ENCODE measurements at regions not wholly inside any gene's neighbourhood (a gene's known extent, or its start where the extent isn't known, plus 50 kb on each side); places are given as distances from the start of the nearest gene placed in this dataset.
"Not testable (repeated sequence)": the region's sequence is repeated elsewhere in the genome, so short reads cannot be mapped to it uniquely, and the experiment has no call there.

GRCh38 chr12:131290255-131290959 is 336.7 kb downstream of the ADGRD1 start:
- Mint-ChIP-seq H3K36me3 (ENCODE audit: low read depth, unreplicated experiment) (no peaks in the 10 kb centered on the region), H3K27me3 (ENCODE audit: unreplicated experiment) (peaks cover 18% of the 10 kb centered on the region), H3K4me3 (ENCODE audit: unreplicated experiment) (no peak overlapping the region), H3K4me1 (ENCODE audit: unreplicated experiment) (peaks cover 19% of the 10 kb centered on the region), H3K27ac (ENCODE audit: unreplicated experiment) (peak overlapping the region; percentile 37), H3K9me3 (ENCODE audit: unreplicated experiment) (no peaks in the 10 kb centered on the region)
- no peak for TF ChIP-seq CTCF (IDR thresholded peaks at IDR 0.05; ENCODE audit: unreplicated experiment)
- no peak for DNase-seq (ENCODE audit: low spot score)

DNA sequence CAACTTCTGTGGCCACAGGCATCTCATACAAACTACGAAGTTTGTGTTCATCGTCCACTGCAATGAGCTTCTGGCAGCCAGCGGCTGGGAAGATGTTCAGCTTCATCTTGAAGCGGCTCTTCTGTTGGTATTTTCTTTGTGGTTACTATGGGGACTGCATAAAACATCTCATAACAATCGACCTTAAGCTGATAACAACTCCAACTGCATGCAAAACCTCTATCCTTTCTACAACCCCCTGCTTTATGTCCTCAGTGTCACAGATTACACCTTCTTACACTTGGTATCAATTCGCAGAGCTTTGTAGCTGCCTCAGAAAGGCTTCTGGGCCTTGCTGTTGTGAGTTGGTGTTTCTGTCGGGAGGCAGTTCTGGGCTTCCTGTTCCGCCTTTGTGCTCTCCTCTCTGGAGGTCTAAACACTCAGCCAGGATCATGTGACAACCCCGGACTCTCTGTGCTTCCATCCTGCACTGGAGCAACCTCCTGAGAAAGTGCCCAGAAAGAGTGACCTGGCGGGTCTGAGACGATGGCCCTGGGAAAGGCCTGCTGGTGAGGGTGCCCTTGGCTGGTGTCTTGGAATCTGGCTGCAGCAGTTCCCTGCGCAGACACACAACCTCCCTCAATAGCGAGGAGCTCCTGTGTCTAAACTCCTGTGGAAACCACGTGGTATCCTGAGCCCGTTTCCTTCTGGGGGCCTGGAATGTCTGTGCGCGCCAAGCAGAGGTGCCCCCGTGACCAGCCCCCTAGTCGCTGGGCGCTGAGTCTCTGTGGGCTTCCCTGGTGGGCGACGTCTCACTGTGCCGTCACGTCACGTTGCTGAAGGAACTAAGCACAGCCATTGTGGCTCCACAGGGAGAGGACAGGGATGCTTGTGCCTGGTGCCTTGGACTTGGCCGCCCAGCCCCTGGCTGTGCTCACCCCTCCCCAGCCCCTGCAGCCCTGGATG is 339.6 kb downstream of the ADGRD1 start:
- not testable (repeated sequence) for H3K36me3 Mint-ChIP-seq (ENCODE audit: low read depth, unreplicated experiment); H3K4me3 Mint-ChIP-seq (ENCODE audit: unreplicated experiment); H3K27me3 Mint-ChIP-seq (ENCODE audit: unreplicated experiment); DNase-seq (ENCODE audit: low spot score); H3K9me3 Mint-ChIP-seq (ENCODE audit: unreplicated experiment)
- Mint-ChIP-seq H3K27ac (ENCODE audit: unreplicated experiment) (peak overlapping the region; percentile 82), H3K4me1 (ENCODE audit: unreplicated experiment) (peaks cover 19% of the 10 kb centered on the region)

- Mint-ChIP-seq H3K4me1 (ENCODE audit: unreplicated experiment) (peaks cover 19% of the 10 kb centered on the region), H3K4me3 (ENCODE audit: unreplicated experiment) (peak overlapping the region; percentile 4), H3K27ac (ENCODE audit: unreplicated experiment) (peak overlapping the region; percentile 61)
- not testable (repeated sequence) for DNase-seq (ENCODE audit: low spot score); H3K9me3 Mint-ChIP-seq (ENCODE audit: unreplicated experiment); H3K36me3 Mint-ChIP-seq (ENCODE audit: low read depth, unreplicated experiment); H3K27me3 Mint-ChIP-seq (ENCODE audit: unreplicated experiment)
Measured at GRCh38 chr12:131294716-131295115, 341.0 kb downstream of the ADGRD1 start.

GRCh38 chr12:131295117-131295516 is 341.4 kb downstream of the ADGRD1 start:
- not testable (repeated sequence) for H3K4me3 Mint-ChIP-seq (ENCODE audit: unreplicated experiment); H3K9me3 Mint-ChIP-seq (ENCODE audit: unreplicated experiment); H3K27me3 Mint-ChIP-seq (ENCODE audit: unreplicated experiment); DNase-seq (ENCODE audit: low spot score); H3K36me3 Mint-ChIP-seq (ENCODE audit: low read depth, unreplicated experiment); H3K27ac Mint-ChIP-seq (ENCODE audit: unreplicated experiment)
- H3K4me1 Mint-ChIP-seq (ENCODE audit: unreplicated experiment), result peaks cover 19% of the 10 kb centered on the region

GRCh38 chr12:131295559-131295958 is 341.9 kb downstream of the ADGRD1 start:
- not testable (repeated sequence) for H3K36me3 Mint-ChIP-seq (ENCODE audit: low read depth, unreplicated experiment); H3K4me3 Mint-ChIP-seq (ENCODE audit: unreplicated experiment); H3K9me3 Mint-ChIP-seq (ENCODE audit: unreplicated experiment); H3K27me3 Mint-ChIP-seq (ENCODE audit: unreplicated experiment); DNase-seq (ENCODE audit: low spot score); H3K27ac Mint-ChIP-seq (ENCODE audit: unreplicated experiment)
- H3K4me1 Mint-ChIP-seq (ENCODE audit: unreplicated experiment), result peaks cover 19% of the 10 kb centered on the region

- not testable (repeated sequence) for H3K4me3 Mint-ChIP-seq (ENCODE audit: unreplicated experiment); H3K27me3 Mint-ChIP-seq (ENCODE audit: unreplicated experiment); DNase-seq (ENCODE audit: low spot score); H3K36me3 Mint-ChIP-seq (ENCODE audit: low read depth, unreplicated experiment); H3K27ac Mint-ChIP-seq (ENCODE audit: unreplicated experiment); H3K9me3 Mint-ChIP-seq (ENCODE audit: unreplicated experiment)
- peaks cover 19% of the 10 kb centered on the region for H3K4me1 Mint-ChIP-seq (ENCODE audit: unreplicated experiment)
Measured at GRCh38 chr12:131296136-131296535, 342.4 kb downstream of the ADGRD1 start.

DNA sequence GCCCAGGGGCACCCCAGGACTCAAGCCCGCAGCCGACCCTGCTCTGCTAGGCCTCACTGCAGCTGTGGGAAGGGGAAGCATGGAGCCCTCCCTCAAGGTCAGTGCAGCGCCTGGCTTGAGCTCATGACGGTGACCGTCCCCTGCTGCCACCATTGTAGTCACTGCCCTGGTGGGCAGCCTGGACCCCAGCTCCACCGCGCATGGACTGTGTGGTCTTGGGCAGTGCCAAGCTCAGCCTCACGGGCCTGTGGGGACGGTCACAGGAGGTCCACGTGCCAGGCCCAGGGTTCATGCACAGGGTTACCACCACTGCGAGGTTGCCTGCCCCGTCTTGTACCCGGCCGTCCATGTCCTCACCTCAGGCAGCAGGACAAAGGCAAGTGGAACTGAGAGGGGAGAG is 342.9 kb downstream of the ADGRD1 start:
- H3K36me3 Mint-ChIP-seq (ENCODE audit: low read depth, unreplicated experiment); H3K9me3 Mint-ChIP-seq (ENCODE audit: unreplicated experiment); DNase-seq (ENCODE audit: low spot score); H3K4me3 Mint-ChIP-seq (ENCODE audit: unreplicated experiment); H3K27ac Mint-ChIP-seq (ENCODE audit: unreplicated experiment); H3K27me3 Mint-ChIP-seq (ENCODE audit: unreplicated experiment): not testable (repeated sequence)
- H3K4me1 Mint-ChIP-seq (ENCODE audit: unreplicated experiment), result peaks cover 19% of the 10 kb centered on the region

- not testable (repeated sequence) for H3K9me3 Mint-ChIP-seq (ENCODE audit: unreplicated experiment); H3K36me3 Mint-ChIP-seq (ENCODE audit: low read depth, unreplicated experiment); H3K27ac Mint-ChIP-seq (ENCODE audit: unreplicated experiment); DNase-seq (ENCODE audit: low spot score); H3K4me3 Mint-ChIP-seq (ENCODE audit: unreplicated experiment); H3K27me3 Mint-ChIP-seq (ENCODE audit: unreplicated experiment); H3K4me1 Mint-ChIP-seq (ENCODE audit: unreplicated experiment)
Measured at GRCh38 chr12:131298526-131299369, 345.0 kb downstream of the ADGRD1 start.

GRCh38 chr12:131299370-131299701 is 345.6 kb downstream of the ADGRD1 start:
- H3K36me3 Mint-ChIP-seq (ENCODE audit: low read depth, unreplicated experiment); H3K27me3 Mint-ChIP-seq (ENCODE audit: unreplicated experiment); H3K4me3 Mint-ChIP-seq (ENCODE audit: unreplicated experiment): not testable (repeated sequence)

GRCh38 chr12:131303576-131303975 is 349.9 kb downstream of the ADGRD1 start:
- not testable (repeated sequence) for H3K36me3 Mint-ChIP-seq (ENCODE audit: low read depth, unreplicated experiment); DNase-seq (ENCODE audit: low spot score); H3K27me3 Mint-ChIP-seq (ENCODE audit: unreplicated experiment); H3K9me3 Mint-ChIP-seq (ENCODE audit: unreplicated experiment); H3K4me3 Mint-ChIP-seq (ENCODE audit: unreplicated experiment); H3K4me1 Mint-ChIP-seq (ENCODE audit: unreplicated experiment); H3K27ac Mint-ChIP-seq (ENCODE audit: unreplicated experiment)

More at GRCh38 chr12:131299370-131299701, 345.6 kb downstream of the ADGRD1 start:
- DNase-seq (ENCODE audit: low spot score); H3K27ac Mint-ChIP-seq (ENCODE audit: unreplicated experiment); H3K4me1 Mint-ChIP-seq (ENCODE audit: unreplicated experiment); H3K9me3 Mint-ChIP-seq (ENCODE audit: unreplicated experiment): not testable (repeated sequence)
